ENCODE measurements at regions not wholly inside any gene's neighbourhood (a gene's known extent, or its start where the extent isn't known, plus 50 kb on each side); places are given as distances from the start of the nearest gene placed in this dataset.
A peak's percentile ranks its signal among the peaks of the same experiment; 100 is the strongest.
"Not testable (repeated sequence)": the region's sequence is repeated elsewhere in the genome, so short reads cannot be mapped to it uniquely, and the experiment has no call there.

GRCh38 chr1:232142403-232143314, 487.3 kb downstream of the SIPA1L2 start:
- DNase-seq (ENCODE audit: low read depth, low spot score), result peak; percentile 32

- DNase-seq (ENCODE audit: low read depth, low spot score), result not testable (repeated sequence)
Measured at GRCh38 chr1:232141167-232141448, 488.8 kb downstream of the SIPA1L2 start.

GRCh38 chr1:232140419-232141166, 489.3 kb downstream of the SIPA1L2 start:
- DNase-seq (ENCODE audit: low read depth, low spot score), result no peak

DNA sequence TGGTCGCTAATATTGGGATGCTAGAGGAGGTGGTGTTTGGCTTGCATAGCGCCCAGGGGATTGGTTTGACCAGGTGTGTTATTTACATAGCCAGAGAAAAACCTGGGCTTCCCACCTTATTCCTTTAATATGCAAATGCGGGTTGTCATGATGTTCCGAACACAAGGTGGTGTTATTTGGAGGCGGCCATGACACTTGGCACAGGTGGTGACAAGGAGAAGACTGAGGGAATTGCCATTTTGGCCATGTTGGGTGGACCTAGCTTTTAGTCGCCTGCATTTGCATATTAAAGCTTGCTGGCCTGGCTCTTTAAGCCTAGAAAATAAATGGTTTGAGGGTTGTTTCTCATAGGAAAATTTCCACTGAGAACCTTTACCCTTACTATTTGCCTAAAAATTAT, 490.5 kb downstream of the SIPA1L2 start:
- no peak for DNase-seq (ENCODE audit: low read depth, low spot score)

- DNase-seq (ENCODE audit: low read depth, low spot score), result no peak
Measured at GRCh38 chr1:232138044-232138443, 491.9 kb downstream of the SIPA1L2 start.

DNA sequence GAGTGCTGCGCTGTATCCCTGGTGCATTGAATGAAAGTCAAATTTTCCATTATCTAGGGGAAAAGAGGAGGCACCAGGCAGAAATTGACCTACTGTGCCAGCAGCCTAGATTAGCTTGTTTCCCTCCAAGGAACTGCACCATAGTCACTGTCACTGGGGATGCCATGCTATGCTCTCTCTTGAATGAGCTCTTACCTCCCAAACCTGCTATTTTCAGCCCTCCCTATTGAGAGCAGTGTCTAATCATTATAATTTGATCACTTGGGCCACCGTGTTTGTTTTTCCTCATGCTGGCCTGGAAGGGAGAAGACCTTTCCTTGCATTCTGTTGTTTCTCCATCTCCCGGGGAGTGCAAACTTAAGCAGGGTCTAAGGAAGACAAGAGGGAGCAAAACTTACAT, 492.9 kb downstream of the SIPA1L2 start:
- no peak for DNase-seq (ENCODE audit: low read depth, low spot score)

DNA sequence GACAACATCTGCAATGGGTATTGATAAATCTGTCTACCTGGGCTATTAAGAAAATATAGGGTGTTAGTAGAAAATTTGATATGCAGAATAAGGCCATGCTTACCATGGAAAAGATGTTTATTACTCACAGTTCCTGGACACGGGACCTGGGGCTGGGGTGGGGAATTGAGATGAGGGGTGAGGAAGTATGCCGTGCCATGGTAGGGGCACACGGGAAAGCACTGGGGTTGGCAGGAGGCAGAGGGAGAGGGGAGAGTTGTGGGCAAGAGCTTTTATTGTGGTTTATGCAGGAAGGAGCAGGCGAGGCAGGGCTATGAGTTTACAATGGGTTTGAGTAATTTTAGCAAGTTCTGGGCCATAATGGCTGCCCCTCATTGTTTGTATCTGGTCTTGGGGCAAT, 493.8 kb downstream of the SIPA1L2 start:
- DNase-seq (ENCODE audit: low read depth, low spot score), result no peak

DNA sequence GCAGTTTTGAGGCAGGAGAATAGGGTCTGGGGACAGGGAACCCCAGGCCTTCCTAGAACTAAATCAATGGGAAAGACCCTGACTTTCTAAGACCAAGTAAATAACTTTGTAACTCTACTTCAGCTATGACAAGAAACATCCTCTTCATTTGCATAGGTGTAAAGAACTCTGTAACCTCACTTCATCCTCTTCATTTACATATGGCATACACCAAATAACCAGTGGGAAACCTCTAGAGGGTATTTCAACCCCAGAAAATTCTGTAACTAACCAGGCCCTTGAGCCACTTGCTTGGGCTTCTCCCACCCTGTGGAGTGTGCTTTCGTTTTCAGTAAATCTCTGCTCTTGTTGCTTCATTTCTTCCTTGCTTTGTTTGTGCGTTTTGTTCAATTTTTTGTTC, 495.6 kb downstream of the SIPA1L2 start:
- DNase-seq (ENCODE audit: low read depth, low spot score), result no peak

GRCh38 chr1:232132572-232132971, 497.4 kb downstream of the SIPA1L2 start:
- no peak for DNase-seq (ENCODE audit: low read depth, low spot score)

GRCh38 chr1:232131715-232132391, 498.1 kb downstream of the SIPA1L2 start:
- no peak for DNase-seq (ENCODE audit: low read depth, low spot score)

DNA sequence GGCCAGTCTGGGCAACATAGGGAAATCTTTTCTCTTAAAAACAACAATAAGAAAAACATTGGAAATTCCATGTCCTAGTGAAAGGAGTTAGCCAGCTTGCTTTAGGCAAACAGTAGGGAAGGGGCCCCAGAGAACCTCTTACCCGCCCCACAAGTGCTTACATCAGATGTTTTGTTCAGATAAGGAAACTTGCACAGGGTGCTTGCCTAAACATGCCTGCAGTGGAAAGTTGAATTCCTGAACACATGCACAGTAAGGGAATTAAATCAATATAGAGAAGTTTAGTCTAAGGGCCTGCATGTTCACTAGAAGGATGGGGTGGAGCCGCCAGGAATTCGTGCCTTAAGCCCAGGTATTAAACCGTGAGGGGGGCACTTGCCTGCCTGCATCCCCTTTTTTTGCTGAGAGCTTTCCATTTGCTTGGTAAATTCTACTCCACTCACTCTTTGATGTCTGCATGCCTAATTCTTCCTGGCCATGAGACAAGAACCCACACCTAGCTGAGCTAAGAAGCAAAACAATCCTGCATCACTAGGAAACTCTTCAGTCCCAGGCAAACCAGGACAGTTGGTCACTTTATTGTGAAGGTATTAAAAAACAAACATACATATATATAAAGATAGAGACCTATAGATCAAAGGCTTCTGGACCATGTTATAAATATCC, 499.0 kb downstream of the SIPA1L2 start:
- no peak for DNase-seq (ENCODE audit: low read depth, low spot score)

- DNase-seq (ENCODE audit: low read depth, low spot score), result no peak
Measured at GRCh38 chr1:232127190-232127589, 500.6 kb downstream of the DISC1 start.

DNA sequence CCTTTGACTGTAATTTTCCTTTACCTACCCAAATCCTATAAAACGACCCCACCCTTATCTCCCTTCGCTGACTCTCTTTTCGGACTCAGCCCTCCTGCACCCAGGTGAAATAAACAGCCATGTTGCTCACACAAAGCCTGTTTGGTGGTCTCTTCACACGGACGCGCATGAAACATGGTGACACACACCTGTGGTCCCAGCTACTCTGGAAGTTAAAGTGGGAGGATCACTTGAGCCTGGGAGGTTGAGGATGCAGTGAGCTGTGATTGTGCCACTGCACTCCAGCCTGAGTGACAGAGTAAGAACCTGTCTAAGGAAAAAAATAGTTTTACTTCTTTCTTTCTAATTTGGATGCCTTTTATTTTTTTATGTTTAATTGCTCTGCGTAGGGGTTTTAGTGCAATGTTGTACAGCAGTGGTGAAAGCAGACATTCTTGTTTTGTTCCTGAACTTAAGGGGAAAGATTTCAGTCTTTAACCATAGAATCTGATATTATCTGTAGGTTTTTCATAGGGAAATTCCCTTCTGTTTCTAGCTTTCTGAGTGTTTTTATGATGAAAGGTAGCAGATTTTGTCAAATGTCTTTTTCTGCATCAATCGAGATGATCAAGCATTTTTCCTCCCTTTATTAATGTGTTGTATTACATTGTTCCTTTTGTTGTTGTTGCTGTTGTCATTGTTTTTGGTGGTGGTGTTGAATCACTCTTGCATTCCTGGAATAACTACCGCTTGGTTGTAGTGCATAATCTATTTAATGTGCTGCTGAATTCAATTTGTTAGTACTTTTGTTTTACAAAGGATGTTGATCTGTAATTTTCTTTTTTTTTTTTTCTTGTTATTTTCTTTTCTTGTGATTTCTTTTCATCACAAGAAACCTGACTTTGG, 497.4 kb downstream of the DISC1 start:
- peak; percentile 22 for DNase-seq (ENCODE audit: low read depth, low spot score)

DNA sequence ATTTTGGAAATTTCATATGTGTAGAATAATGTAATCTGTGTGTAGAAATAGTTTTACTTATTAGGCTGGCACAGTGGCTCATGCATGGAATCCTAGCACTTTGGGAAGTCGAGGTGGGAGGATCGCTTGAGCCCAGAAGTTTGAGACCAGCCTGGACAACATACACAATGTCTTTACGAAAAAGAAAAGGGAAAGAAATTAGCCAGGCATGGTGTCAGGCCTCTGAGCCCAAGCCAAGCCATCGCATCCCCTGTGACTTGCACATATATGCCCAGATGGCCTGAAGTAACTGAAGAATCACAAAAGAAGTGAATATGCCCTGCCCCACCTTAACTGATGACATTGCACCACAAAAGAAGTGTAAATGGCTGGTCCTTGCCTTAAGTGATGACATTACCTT, 491.3 kb downstream of the DISC1 start:
- DNase-seq (ENCODE audit: low read depth, low spot score), result not testable (repeated sequence)

- no peak for DNase-seq (ENCODE audit: low read depth, low spot score)
Measured at GRCh38 chr1:232114985-232115384, 488.4 kb downstream of the DISC1 start.

DNA sequence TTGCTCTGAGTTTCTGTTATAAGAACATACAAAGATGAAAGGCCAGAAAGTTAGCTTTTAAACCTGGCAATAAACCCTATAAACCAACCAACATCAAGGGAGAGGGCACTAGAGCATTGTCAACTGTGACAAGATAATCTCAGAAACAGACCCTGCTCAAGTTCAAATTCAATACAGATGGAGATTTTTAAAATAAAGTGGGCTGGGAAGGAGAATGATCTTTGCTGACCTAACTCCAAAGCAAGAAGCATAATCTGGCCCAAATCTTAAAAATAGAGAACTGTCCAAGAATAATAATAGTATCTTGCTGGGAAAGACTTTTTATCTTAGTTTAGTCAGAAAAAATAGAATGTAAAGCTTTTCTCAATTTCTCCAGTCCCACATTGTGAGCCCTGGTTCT, 485.5 kb downstream of the DISC1 start:
- no peak for DNase-seq (ENCODE audit: low read depth, low spot score)

GRCh38 chr1:232111611-232112010, 485.0 kb downstream of the DISC1 start:
- no peak for DNase-seq (ENCODE audit: low read depth, low spot score)

- no peak for DNase-seq (ENCODE audit: low read depth, low spot score)
Measured at GRCh38 chr1:232110281-232111090, 483.9 kb downstream of the DISC1 start.

GRCh38 chr1:232109391-232109790, 482.8 kb downstream of the DISC1 start:
- DNase-seq (ENCODE audit: low read depth, low spot score), result no peak

DNA sequence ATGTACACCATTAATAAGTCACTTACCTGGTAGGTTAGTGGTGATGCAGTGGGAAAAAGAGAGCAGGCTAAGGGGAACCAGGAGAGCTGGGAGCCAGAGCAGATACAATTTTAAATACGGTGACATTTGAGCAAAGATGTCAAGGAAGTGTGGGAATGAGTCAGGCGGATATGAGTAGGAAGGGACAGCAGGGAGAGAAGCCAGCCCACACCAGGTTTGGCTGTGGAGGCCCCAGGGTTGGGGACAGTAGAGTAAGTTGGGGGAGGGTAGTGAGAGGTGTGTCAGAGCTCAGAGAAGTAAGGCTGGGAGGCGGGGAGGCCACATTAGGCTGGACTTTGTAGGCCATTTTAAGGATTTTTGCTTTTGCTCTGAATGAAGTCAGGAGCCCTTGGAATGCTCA, 482.0 kb downstream of the DISC1 start:
- no peak for DNase-seq (ENCODE audit: low read depth, low spot score)
